GM08714 (cell line): ENCODE measurements at regions not wholly inside any gene's neighbourhood (a gene's known extent, or its start where the extent isn't known, plus 50 kb on each side); places are given as distances from the start of the nearest gene placed in this dataset.
"Not testable (repeated sequence)": the region's sequence is repeated elsewhere in the genome, so short reads cannot be mapped to it uniquely, and the experiment has no call there.

ENCODE experiments used
- H3K4me3 ChIP-seq: fragments of 200-500 bp; sonication (Bioruptor generic); 2 replicates; pipeline ENCODE4 v1.5.1; 2014; ENCODE audit warnings: mild to moderate bottlenecking, low read length, inconsistent platforms
- ZNF274 ChIP-seq: IDR thresholded peaks from 2 replicates; pipeline ENCODE4 v1.6.1; 2012; ENCODE audit warnings: mild to moderate bottlenecking, low read depth, low read length

- H3K4me3 ChIP-seq: not testable (repeated sequence)
Measured at GRCh38 chr12:54105809-54106208, 52.2 kb downstream of the HOXC4 start.

- H3K4me3 ChIP-seq: not testable (repeated sequence)
Measured at GRCh38 chr12:54106252-54106651, 52.6 kb downstream of the HOXC4 start.

GRCh38 chr12:54106803-54107579 is 53.4 kb downstream of the HOXC4 start:
- H3K4me3 ChIP-seq: not testable (repeated sequence)

- H3K4me3 ChIP-seq: not testable (repeated sequence)
Measured at GRCh38 chr12:54112336-54112735, 58.7 kb downstream of the HOXC4 start.

GRCh38 chr12:54116055-54116454 is 62.4 kb downstream of the HOXC4 start:
- not testable (repeated sequence) for H3K4me3 ChIP-seq

GRCh38 chr12:54117392-54117791 is 63.8 kb downstream of the HOXC4 start:
- H3K4me3 ChIP-seq: not testable (repeated sequence)

- H3K4me3 ChIP-seq: not testable (repeated sequence)
Measured at GRCh38 chr12:54119082-54119481, 65.4 kb downstream of the HOXC4 start.

- H3K4me3 ChIP-seq: not testable (repeated sequence)
Measured at GRCh38 chr12:54123981-54124380, 64.8 kb downstream of the SMUG1 start.

- H3K4me3 ChIP-seq: not testable (repeated sequence)
Measured at GRCh38 chr12:54125708-54126028, 63.1 kb downstream of the SMUG1 start.

GRCh38 chr12:54126029-54126695 is 62.6 kb downstream of the SMUG1 start:
- TF ChIP-seq ZNF274: no peak
- H3K4me3 ChIP-seq: peak overlapping the region; percentile 16; the same call in 1 of the 2 replicates

- peak overlapping the region; percentile 7; the same call in 1 of the 2 replicates for H3K4me3 ChIP-seq
Measured at GRCh38 chr12:54126696-54127537, 61.9 kb downstream of the SMUG1 start.

GRCh38 chr12:54127538-54128259 is 61.1 kb downstream of the SMUG1 start:
- no peak for TF ChIP-seq ZNF274
- H3K4me3 ChIP-seq: no peak overlapping the region

More at GRCh38 chr12:54126696-54127537, 61.9 kb downstream of the SMUG1 start:
- TF ChIP-seq ZNF274: no peak

- H3K4me3 ChIP-seq: no peak overlapping the region
- no peak for TF ChIP-seq ZNF274
Measured at GRCh38 chr12:54128416-54128815, 60.4 kb downstream of the SMUG1 start.

- no peak for TF ChIP-seq ZNF274
- no peak overlapping the region for H3K4me3 ChIP-seq
Measured at GRCh38 chr12:54129028-54129903, 59.5 kb downstream of the SMUG1 start.
